Breast epithelium (tissue), 3 donors: ENCODE measurements at regions not wholly inside any gene's neighbourhood (a gene's known extent, or its start where the extent isn't known, plus 50 kb on each side); places are given as distances from the start of the nearest gene placed in this dataset.

Experiments
- CTCF ChIP-seq, 3 donors: fragments of 450-650 bp; IDR thresholded peaks; one replicate each; pipeline ENCODE4 v1.5.1; 2016 to 2017; ENCODE audit warnings: antibody characterized with exemption in 3 of 3, mild to moderate bottlenecking in 3 of 3, moderate library complexity in 3 of 3
- POLR2AphosphoS5 ChIP-seq, 3 donors: sonication (generic); formaldehyde crosslinking; IDR thresholded peaks; one replicate each; pipeline ENCODE4 v1.6.1; 2017; ENCODE audit warnings: antibody characterized with exemption in 3 of 3

- TF ChIP-seq CTCF (IDR thresholded peaks at IDR 0.05) (no peak), POLR2AphosphoS5 (IDR thresholded peaks at IDR 0.05) (no peak)
Observed at GRCh38 chr18:44309185-44309584, 371.5 kb upstream of the SETBP1 start.
